NCI-H226 (cell line): ENCODE measurements at regions not wholly inside any gene's neighbourhood (a gene's known extent, or its start where the extent isn't known, plus 50 kb on each side); places are given as distances from the start of the nearest gene placed in this dataset.
"Not testable (repeated sequence)": the region's sequence is repeated elsewhere in the genome, so short reads cannot be mapped to it uniquely, and the experiment has no call there.

ENCODE experiments used
- DNase-seq: peaks from one replicate; pipeline ENCODE4 v3.0.0-alpha.2; 2015

DNA sequence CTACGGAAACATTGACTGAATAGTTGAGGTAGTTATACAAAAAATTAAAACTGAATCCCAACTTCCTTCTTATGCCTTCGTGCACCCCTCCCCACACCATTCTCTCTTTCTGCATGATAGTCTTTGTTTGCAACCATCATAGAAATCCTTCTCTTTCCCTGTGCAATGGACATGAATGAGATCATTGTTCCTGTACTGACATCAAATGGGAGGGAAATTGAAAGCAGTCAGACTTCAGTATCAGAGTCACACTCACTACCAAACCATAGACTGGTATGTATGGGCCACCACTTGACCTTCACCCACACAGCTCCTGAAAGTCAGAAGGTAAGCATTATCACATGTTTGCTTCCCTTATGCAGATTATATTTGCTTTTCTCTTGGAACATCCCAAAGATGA, 782.8 kb downstream of the BCL11A start:
- no peak for DNase-seq

DNA sequence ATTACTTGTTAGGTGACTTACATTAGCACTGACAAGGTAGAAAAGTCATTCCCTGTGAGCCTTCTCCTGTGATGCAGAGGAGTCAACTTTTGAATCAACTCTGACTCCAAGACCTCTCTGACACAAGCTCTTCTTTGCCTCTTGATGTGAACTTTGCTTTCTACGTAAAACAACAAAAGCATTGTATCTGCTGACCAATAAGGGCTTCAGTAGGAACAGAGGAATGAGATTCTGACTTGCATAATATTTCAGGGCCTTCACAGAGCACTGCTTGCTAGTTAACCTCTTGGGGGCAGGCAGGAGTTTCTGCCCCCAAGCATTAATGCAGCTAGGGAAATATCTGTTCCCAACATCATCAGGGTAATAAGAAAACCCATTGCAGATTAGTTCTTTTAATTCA, 791.5 kb downstream of the BCL11A start:
- no peak for DNase-seq

DNA sequence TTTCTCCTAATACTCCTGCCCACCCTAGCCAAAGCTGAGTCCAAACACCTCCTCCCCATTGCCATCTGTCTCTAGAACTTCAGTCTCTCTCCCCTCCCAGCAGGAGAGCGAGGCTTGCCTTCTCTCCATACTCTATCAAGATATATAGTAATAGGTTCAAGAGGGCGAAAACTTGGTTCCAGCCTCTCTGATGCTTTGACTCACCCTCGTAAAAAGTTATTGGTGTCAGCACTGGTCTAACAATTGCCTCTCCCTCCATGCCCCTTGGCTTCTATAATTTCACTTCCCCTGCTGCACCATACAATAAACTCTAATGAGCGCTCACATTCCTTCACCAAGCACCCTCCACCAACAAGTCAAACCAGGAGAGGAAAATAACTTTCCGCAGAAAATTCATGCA, 797.3 kb downstream of the BCL11A start:
- no peak for DNase-seq

DNA sequence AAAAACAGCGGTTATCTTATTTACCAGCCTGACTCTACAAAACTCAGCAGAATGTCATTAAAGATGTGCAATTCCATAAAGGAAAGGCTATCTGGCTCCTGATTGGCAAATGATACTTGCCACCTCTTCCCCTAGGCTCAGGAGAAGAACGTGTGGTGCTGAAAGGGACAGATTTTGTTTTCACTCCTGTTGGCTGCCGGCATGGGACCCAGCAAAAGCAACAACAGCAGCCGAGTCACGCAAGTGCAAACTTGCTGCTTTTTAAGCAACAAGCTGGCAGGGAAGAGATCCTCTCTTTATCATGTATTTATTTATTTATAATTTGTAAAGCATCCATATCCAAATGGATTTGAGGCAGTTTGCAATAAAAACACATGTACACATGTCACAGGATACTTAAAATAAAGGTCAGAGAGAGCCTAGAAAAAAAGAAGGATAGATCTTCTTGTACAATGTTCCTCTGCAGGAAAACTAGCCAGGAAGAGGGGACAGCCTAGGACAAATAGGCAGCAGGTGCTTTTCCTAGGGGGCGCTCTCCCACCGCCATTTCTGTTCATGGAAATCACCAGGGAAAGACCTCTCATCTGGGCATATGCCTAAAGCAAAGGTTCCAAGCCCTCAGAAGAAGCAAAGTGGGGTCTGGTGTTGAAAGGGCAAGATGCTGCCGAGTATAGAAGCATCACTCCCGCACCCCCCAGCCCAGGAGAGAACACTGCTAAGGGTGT, 799.3 kb downstream of the BCL11A start:
- no peak for DNase-seq

DNA sequence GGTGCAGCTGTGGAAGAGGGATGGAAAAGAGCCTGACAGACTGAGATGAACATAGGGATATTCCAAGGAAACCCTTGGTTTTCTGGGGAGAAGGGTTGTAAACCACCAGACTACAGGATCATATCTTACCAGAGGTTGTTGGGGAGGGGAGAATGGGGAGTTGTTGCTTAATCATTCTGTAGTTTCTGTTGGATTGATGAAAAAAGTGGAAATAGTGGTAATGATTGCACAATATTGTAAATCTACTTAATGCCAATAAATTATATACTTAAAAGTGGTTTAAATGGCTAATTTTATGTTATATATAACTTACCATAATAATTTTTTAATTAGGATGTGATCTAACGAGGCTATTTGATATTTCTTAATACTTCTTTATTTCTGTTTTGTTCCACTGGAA, 800.9 kb downstream of the BCL11A start:
- DNase-seq: no peak

DNA sequence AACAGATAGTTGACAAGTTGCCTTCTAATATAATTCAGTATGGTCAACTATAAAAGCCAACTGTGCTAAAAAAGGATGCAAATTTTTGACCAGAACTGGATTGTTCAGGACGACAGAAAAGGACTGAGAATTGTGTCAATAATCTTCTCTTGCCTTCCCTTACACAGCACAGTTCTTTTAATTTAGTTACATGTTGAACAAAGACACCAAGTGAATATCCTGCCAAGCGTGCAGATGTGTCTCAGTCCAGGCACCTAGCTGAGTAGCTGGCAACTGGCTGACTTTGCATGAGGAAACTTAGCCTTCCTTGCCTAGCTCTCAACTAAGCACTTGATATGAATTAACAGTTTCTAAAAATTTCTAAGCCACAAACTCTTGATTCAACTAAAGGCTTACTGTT, 801.4 kb downstream of the BCL11A start:
- no peak for DNase-seq

DNA sequence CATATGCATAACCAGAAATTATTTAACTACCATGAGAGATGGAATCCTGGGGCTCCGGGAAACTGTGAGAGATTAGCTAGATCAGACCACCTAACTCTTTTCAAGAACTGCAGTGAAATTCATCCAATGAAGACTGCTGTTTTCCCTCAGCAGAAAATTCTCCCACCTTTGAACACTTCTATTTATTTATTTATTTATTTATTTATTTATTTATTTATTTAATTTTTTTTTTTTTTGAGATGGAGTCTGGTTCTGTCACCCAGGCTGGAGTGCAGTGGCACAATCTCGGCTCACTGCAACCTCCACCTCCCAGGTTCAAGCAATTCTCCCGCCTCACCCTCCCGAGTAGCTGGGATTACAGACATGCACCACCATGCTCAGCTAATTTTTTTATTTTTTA, 802.2 kb downstream of the BCL11A start:
- not testable (repeated sequence) for DNase-seq

DNA sequence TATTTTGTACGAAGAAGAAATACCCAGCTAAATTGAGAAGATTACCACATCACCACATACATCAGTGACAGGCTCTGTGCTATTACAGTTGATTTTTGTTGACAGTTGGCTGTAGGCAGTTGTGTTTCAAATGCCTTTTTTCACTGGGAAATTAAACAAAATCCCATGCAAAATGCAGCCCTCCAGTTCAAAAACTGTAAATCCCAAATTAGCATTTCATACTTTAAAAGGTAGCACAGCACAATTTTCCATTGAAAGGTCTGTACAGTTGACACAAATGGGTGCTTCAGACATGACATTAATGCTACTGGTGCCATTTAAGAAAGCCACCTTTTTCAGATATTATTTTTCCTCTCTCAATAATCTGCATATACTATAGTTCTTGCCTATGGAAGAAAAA, 807.2 kb downstream of the BCL11A start:
- DNase-seq: no peak

DNA sequence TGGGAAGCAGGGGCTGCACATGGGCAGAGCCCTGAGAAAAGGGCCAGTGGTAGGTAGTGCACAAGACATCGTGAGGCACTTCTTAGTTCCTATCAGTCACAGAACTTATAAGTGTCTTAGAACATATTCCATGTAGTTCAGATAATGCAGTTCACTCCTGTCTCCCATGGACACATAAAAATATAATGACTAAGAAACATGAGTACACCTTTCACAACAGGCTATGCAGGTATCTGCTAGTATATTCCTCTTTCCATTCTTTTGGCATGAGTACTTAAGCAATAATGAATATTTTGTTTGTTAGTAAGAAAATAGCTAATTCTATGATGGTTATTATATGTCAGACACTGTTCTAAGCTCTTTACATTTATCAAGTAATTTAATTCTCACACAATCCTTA, 808.4 kb downstream of the BCL11A start:
- DNase-seq: no peak

DNA sequence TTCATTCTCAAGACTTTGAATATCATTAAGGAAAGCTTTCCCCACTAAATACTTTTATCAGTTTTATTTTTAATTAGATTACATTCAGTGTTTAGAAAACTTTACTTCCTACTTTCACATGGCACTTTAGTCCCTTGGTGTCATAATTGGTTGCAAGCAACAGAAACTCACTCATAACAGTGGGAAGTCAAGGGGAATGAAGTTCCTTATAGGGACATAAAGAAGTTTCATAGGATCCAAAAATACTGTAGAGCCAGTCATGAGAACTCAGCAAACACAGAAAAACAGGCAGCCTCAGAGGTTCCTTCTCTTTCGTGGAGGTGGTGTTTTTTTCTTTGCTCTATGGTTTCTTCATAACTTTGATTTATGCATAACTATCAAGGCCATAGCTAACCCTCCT, 809.0 kb downstream of the BCL11A start:
- DNase-seq: no peak

DNA sequence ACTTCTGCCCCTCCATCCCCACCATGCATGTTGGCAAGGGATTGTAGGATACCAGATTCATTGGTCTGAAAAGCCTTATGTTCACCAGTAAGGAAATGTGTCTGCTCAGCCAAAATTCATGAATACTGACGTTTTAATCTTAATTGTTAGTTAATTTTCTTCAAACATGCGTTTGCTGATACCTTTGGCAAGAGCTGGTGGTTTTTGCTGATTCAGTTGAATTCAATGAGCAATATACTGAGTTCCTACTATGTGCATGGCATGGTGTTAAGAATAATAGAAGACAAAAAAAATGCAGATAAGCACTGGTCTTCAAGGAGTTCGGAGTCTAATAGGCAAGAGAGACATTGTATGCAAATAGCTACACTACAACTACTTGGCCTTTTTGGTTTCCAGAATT, 811.6 kb downstream of the BCL11A start:
- DNase-seq: no peak

DNA sequence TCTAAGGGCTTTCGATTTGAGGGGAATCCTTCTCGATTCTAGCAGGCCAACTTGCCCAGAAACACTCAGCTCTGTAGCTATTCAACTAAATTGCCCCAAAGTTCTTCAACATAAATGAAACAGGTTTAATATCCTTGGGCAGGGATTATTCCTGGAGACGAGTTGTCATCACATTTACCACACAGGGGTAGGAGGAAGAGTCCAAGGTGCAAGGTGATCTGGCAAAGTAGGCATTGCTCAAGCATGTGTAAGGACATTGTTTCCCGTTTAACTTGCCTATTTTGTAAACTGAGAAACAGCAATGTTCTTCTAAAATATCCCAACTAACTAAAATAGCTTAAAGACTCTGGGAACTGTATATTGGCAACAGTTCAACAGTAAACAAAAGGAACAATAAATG, 814.3 kb downstream of the BCL11A start:
- no peak for DNase-seq

DNA sequence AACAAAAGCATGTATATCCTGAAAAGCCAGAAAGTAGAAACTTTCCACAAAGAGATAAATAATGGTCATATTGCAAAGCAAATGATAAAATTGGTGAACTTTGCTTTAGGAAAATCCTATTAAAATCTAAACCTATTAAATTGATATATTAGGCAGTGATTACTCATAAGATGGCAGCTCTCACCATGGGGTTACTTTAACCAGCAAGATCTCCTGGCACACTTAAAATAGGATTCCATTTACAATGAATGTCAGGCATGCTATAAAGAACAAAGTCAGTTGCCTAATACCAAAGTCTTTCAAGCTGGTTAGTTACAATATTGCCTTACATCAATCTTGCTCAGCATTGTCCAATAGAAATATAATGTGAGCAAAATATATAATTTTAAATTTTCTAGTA, 816.2 kb downstream of the BCL11A start:
- DNase-seq: no peak

DNA sequence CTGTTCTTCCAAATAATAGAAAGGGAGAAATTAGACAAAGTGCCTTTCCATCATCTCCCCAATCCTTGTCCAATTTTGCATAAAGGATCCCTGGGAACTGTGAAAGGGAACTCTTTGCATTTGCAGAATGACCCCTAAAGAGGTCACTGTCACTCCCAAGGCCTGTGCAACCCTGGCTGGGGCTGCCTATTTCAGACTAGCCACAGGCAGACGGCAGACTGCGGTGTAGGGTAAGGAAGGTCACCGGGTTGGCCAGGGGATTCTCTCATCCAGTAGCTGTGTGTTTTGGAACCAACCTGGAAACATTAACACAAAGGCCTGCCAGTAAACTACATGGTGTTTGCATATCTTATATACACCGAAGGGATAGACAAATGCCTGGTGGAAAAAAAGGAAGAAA, 818.7 kb downstream of the BCL11A start:
- no peak for DNase-seq

DNA sequence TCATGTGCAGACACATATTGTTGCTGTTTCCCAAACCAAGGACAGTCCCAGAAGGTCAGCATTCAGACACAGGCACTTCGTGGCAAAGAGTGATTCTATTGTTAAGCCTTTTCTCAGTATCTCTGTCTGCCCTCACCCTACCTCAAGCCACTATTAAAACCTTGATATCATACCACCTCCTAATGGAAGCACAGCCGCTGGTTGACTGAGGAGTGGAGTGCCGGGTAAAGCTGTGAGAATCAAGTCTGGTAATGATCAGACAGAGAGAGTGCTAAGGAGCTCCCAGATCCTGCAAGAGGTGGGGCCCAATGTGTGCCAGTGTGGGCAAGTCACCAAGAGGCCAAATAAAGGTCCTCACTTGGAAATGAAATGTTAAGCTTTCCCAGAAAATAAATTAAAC, 819.5 kb downstream of the BCL11A start:
- no peak for DNase-seq

DNA sequence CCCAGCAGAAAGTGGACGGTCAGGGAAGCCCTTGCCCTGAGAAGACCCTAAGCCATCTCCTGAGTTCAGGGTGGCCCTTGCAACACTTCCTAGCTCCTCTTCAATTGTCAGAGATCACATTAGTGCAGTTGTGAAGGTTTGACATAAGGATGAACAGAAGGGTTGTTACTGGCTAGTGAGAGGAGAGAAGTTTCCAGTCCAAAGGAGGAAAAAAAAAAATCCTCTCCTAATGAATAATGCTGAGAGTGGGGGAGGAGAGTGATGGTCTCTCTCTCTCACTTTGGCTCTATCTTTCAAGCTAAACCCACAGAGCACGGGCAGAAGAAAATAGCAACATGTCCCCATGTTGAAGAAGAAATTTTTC, 819.9 kb downstream of the BCL11A start:
- no peak for DNase-seq

DNA sequence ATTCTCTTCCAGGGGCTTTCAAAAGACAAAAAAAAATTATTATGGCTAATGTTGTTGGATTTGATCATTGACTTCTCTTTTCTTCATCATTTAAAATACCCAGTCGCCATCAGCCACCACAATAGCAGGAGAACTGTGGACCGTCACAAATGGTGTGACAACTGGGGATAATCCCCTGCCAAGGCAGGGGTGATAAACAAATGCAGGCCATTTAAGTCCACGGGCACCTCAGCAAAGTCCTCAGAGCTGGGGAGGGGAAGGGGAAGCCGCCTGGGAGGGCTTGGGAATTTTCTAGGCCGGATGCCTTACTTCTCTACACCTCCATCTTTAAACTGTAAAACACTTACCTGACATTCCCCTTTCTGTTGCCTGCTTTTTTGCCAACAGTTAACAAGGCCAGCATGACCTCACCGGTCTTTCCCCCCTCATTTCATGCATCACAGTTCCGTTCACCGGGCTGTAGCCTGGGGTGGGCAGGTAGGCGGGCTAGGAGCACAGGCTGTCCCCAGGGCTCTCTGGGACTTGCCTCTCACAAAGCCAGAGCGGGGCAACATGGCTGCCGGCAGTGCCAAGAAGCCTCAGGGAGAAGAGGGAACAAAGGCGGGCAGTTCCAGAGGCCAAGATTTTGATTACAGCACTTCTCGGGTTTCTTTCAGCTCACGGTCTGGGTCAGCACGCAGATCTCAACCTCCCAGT, 820.4 kb downstream of the BCL11A start:
- DNase-seq: no peak

DNA sequence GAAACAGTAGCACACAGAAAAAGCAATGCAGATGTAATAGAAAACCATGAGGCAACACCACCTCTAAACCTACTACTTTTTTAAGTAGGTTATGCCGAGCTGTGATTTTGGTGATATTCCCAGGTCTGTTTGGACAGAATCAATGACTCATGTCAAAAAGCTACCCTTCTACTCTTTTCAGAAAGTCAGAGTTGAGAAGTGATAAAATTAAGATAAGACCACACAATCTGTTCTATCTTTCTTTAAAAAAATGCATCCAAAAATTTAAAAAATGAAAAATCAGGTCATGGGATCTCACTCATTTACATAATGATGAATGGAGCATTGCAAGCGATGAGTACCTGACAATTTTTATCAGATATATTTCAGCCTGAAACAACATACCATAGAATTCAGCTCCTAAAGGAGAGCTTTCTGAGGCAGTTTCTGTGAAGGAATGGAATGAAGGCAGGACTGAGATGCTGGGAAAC, 826.3 kb downstream of the BCL11A start:
- no peak for DNase-seq

DNA sequence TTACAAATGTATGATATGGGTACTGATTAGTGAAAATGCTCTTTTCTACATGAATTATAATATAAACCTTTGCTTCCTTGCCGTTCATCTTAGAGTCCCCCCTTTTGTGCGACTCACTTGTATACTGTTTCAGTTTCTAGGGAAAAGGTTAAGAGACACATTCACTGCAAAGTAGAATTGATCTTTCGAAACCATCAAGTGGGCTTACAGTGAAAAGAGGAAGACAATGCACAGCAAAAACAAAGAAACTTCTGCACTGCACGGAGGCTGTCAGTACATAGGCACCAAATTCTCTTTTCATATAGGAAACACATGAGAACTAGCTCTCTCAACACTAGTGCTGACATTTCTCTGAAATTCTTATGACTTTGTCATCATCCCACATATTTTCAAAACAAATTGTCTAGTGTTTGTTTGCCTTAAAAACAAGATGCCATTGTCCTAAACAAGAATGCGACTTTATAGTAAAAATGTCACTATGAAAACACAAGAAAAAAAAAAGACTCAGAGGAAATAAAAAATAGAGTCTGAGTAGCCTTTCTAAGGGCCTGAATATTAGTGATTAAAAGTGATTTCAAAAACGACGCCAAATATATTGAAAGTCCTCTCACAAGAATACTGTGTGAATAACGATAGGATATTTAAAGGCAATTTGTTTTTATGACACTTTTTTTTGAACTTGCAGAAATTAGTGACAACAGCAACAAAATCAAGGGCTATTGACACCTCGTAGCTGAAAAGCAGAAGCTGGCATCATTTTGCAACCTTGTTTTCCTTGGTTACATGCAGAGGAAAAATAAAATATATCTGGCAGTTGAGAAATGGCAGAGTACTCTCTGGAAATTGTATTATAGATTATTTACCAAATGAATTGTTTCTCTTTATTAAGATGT, 827.0 kb downstream of the BCL11A start:
- DNase-seq: no peak

DNA sequence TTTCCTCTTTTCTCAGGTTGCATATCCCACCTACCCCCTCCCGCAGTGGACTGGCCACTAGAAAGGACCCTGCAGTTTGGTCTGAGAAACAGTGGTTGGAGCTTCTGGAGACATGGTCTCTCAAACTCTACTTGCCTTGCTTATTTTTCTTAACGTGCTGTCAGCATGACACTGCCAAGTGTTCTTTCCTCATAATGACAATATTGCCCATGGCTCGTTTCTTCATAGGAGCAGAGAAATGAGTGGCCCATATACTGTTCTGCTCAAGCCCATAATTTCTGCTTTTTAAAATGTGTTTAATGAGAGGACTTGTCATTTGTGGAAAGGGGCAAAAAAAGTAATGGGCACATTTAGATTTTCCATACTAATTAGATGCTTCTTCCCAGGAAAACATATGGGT, 828.7 kb downstream of the BCL11A start:
- no peak for DNase-seq

DNA sequence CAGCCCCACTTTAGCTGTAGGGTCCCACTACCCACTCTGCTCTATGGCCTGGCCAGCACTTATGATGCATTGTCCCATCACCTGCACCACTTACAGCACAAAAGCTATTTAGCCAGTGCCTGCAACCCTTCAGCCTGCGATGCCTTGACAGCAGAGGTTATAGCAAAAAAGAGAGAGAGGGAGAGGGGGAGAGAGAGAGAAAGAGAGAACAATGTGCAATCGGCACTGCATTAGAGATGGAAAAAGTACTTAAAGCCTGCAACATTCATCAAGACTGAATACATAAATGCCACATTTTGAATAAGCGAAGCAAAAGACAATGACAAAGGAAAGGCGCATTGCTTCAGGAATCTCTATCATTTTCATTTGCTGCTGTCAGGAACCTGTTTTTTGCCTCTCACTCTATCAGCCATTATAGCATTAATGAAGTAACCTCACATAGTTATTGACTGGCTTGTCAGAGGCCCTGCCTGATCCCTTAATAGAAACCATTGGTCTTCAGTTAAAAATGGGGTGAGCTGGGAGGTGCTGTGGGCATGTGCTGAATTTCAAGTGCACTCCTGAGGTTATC, 833.1 kb downstream of the BCL11A start:
- DNase-seq: no peak

DNA sequence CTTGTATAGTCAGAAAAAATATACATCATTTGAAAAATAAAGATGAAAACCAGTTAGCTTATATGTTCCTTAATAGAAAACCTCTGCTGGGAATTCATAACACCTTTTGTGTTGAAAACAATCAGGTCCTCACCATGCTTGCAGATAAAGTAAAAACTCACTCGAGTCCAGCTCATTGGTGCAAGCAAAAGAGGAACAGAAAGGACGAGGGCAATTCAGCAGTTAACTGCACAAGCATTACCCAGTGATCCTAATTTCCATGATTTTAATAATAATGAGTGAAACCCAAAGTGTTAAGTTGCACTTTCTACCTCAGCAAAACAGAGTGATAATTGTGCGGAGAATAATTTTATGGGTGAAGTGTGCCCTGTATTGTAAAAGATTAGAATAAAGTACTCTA, 839.9 kb downstream of the BCL11A start:
- DNase-seq: no peak

DNA sequence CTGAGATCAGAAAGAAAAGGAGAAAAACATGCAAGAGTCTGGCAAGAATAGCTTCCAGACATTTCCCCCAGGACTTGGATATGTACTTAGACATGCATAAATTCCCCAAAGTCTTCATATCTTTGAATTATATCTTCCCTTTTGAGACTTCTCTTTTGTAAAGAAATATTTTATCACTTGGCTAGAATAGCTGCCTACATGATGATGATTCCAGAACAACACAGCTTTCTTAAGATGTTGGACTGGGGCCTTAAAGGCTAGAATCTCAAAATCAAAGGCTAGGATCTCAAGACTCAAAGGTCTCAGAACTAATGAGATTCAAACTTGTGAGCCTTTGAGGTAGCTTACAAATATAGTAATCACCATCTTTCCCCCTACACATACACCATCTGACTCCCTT, 842.3 kb downstream of the BCL11A start:
- no peak for DNase-seq

DNA sequence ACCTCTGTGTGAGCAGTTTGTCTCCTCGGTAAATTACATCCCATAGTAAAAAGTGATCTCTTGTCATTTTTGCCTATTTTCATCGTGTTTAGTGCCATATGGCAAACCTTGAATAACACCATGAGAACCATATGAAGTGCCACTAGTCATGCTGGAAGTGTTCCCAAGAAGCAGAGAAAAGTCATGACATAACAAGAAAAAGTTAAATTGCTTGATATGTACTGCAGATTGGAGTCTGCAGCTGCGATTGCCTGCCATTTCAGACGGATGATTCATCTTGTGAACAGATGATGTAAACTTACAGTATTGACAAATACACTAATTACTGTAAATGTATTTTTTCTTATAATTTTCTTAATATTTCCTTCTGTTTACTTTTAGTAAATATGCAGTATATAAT, 846.7 kb downstream of the BCL11A start:
- no peak for DNase-seq
